ENCODE measurements at regions not wholly inside any gene's neighbourhood (a gene's known extent, or its start where the extent isn't known, plus 50 kb on each side); places are given as distances from the start of the nearest gene placed in this dataset.

GRCh38 chr10:85152911-85153310 lies 824.5 kb downstream of the CCSER2 start:
- H3K9ac ChIP-seq (ENCODE audit: low read depth, low read length, poor library complexity, severe bottlenecking), result no peak overlapping the region
- H3K36me3 ChIP-seq (ENCODE audit: insufficient read depth, low read length), result no peaks in the 10 kb centered on the region
- no peaks in the 10 kb centered on the region for H3K79me2 ChIP-seq (ENCODE audit: insufficient read depth, low read length)
- H4K20me1 ChIP-seq (ENCODE audit: insufficient read depth, low read length, poor library complexity, severe bottlenecking), result no peaks in the 10 kb centered on the region
- no peaks in the 10 kb centered on the region for H3K4me1 ChIP-seq (ENCODE audit: insufficient read depth, low read length, poor library complexity, severe bottlenecking)
- no peaks in the 10 kb centered on the region for H3K9me3 ChIP-seq (ENCODE audit: insufficient read depth, low read depth, low read length)
- H3K27me3 ChIP-seq (ENCODE audit: insufficient read depth, low read length, poor library complexity, severe bottlenecking), result no peaks in the 10 kb centered on the region
- H2AFZ ChIP-seq (ENCODE audit: low read length), result no peak overlapping the region
- H3F3A ChIP-seq (ENCODE audit: low read depth), result no peaks in the 10 kb centered on the region
- H3K9me2 ChIP-seq (replicated peaks; ENCODE audit: low read depth, low read length), result no peaks in the 10 kb centered on the region
- H3K4me3 ChIP-seq (ENCODE audit: low read length, poor library complexity, severe bottlenecking), result no peak overlapping the region
- H3K4me2 ChIP-seq (ENCODE audit: low read depth, low read length, poor library complexity, severe bottlenecking), result no peak overlapping the region
- TF ChIP-seq, protein P1, sequence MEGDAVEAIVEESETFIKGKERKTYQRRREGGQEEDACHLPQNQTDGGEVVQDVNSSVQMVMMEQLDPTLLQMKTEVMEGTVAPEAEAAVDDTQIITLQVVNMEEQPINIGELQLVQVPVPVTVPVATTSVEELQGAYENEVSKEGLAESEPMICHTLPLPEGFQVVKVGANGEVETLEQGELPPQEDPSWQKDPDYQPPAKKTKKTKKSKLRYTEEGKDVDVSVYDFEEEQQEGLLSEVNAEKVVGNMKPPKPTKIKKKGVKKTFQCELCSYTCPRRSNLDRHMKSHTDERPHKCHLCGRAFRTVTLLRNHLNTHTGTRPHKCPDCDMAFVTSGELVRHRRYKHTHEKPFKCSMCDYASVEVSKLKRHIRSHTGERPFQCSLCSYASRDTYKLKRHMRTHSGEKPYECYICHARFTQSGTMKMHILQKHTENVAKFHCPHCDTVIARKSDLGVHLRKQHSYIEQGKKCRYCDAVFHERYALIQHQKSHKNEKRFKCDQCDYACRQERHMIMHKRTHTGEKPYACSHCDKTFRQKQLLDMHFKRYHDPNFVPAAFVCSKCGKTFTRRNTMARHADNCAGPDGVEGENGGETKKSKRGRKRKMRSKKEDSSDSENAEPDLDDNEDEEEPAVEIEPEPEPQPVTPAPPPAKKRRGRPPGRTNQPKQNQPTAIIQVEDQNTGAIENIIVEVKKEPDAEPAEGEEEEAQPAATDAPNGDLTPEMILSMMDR (conservative IDR thresholded peaks at IDR 0.05; ENCODE audit: low read length), result no peak
- no peak for TF ChIP-seq EZH2phosphoT487 (IDR thresholded peaks at IDR 0.05; ENCODE audit: borderline replicate concordance)

- no peak for TF ChIP-seq EZH2phosphoT487 (IDR thresholded peaks at IDR 0.05; ENCODE audit: borderline replicate concordance)
- TF ChIP-seq, protein P1 (conservative IDR thresholded peaks at IDR 0.05; ENCODE audit: low read length), result no peak
- no peaks in the 10 kb centered on the region for H3K9me3 ChIP-seq (ENCODE audit: insufficient read depth, low read depth, low read length)
- H3K79me2 ChIP-seq (ENCODE audit: insufficient read depth, low read length), result no peaks in the 10 kb centered on the region
- no peak overlapping the region for H3K4me3 ChIP-seq (ENCODE audit: low read length, poor library complexity, severe bottlenecking)
- no peak overlapping the region for H3K4me2 ChIP-seq (ENCODE audit: low read depth, low read length, poor library complexity, severe bottlenecking)
- H2AFZ ChIP-seq (ENCODE audit: low read length), result no peak overlapping the region
- no peak overlapping the region for H3K9ac ChIP-seq (ENCODE audit: low read depth, low read length, poor library complexity, severe bottlenecking)
- H4K20me1 ChIP-seq (ENCODE audit: insufficient read depth, low read length, poor library complexity, severe bottlenecking), result no peaks in the 10 kb centered on the region
- H3F3A ChIP-seq (ENCODE audit: low read depth), result no peaks in the 10 kb centered on the region
- no peaks in the 10 kb centered on the region for H3K27me3 ChIP-seq (ENCODE audit: insufficient read depth, low read length, poor library complexity, severe bottlenecking)
- no peaks in the 10 kb centered on the region for H3K36me3 ChIP-seq (ENCODE audit: insufficient read depth, low read length)
- no peaks in the 10 kb centered on the region for H3K4me1 ChIP-seq (ENCODE audit: insufficient read depth, low read length, poor library complexity, severe bottlenecking)
- no peaks in the 10 kb centered on the region for H3K9me2 ChIP-seq (replicated peaks; ENCODE audit: low read depth, low read length)
These were observed 828.8 kb downstream of the CCSER2 start for GRCh38 chr10:85157206-85157605.

GRCh38 chr10:85168243-85168642 lies 839.9 kb downstream of the CCSER2 start:
- TF ChIP-seq, protein P1 (conservative IDR thresholded peaks at IDR 0.05; ENCODE audit: low read length), result no peak
- no peak for TF ChIP-seq EZH2phosphoT487 (IDR thresholded peaks at IDR 0.05; ENCODE audit: borderline replicate concordance)
- no peak overlapping the region for H2AFZ ChIP-seq (ENCODE audit: low read length)
- H3K9me3 ChIP-seq (ENCODE audit: insufficient read depth, low read depth, low read length), result no peaks in the 10 kb centered on the region
- H3K4me3 ChIP-seq (ENCODE audit: low read length, poor library complexity, severe bottlenecking), result no peak overlapping the region
- H3K27me3 ChIP-seq (ENCODE audit: insufficient read depth, low read length, poor library complexity, severe bottlenecking), result no peaks in the 10 kb centered on the region
- H3K79me2 ChIP-seq (ENCODE audit: insufficient read depth, low read length), result no peaks in the 10 kb centered on the region
- H3K36me3 ChIP-seq (ENCODE audit: insufficient read depth, low read length), result no peaks in the 10 kb centered on the region
- no peaks in the 10 kb centered on the region for H3K4me1 ChIP-seq (ENCODE audit: insufficient read depth, low read length, poor library complexity, severe bottlenecking)
- H3K9me2 ChIP-seq (replicated peaks; ENCODE audit: low read depth, low read length), result no peaks in the 10 kb centered on the region
- H4K20me1 ChIP-seq (ENCODE audit: insufficient read depth, low read length, poor library complexity, severe bottlenecking), result no peaks in the 10 kb centered on the region
- no peak overlapping the region for H3K9ac ChIP-seq (ENCODE audit: low read depth, low read length, poor library complexity, severe bottlenecking)
- no peak overlapping the region for H3K4me2 ChIP-seq (ENCODE audit: low read depth, low read length, poor library complexity, severe bottlenecking)
- no peaks in the 10 kb centered on the region for H3F3A ChIP-seq (ENCODE audit: low read depth)

All from Loucy (cell line).